Endothelial cell (in vitro differentiated cells): ENCODE measurements at regions not wholly inside any gene's neighbourhood (a gene's known extent, or its start where the extent isn't known, plus 50 kb on each side); places are given as distances from the start of the nearest gene placed in this dataset.

Experiments
- DNase-seq: peaks from one replicate; pipeline ENCODE4 v3.0.0; 2021; ENCODE audit warnings: low spot score
- H3K27ac Mint-ChIP-seq: one replicate; pipeline ENCODE4 v1.8.0; 2021; ENCODE audit warnings: mixed read lengths, inconsistent platforms; ENCODE audit not compliant: unreplicated experiment
- H3K27me3 Mint-ChIP-seq: one replicate; pipeline ENCODE4 v1.8.0; 2021; ENCODE audit warnings: mild to moderate bottlenecking, moderate library complexity, mixed read lengths, inconsistent platforms; ENCODE audit not compliant: unreplicated experiment
- H3K36me3 Mint-ChIP-seq: one replicate; pipeline ENCODE4 v1.8.0; 2021; ENCODE audit warnings: mild to moderate bottlenecking, low read depth, mixed read lengths, inconsistent platforms; ENCODE audit not compliant: unreplicated experiment
- H3K4me1 Mint-ChIP-seq: one replicate; pipeline ENCODE4 v1.8.0; 2021; ENCODE audit warnings: mild to moderate bottlenecking, mixed read lengths, inconsistent platforms; ENCODE audit not compliant: unreplicated experiment
- H3K4me3 Mint-ChIP-seq: one replicate; pipeline ENCODE4 v1.8.0; 2021; ENCODE audit warnings: mild to moderate bottlenecking, mixed read lengths, inconsistent platforms; ENCODE audit not compliant: unreplicated experiment
- H3K9me3 Mint-ChIP-seq: one replicate; pipeline ENCODE4 v1.8.0; 2021; ENCODE audit warnings: mixed read lengths, inconsistent platforms; ENCODE audit not compliant: unreplicated experiment
- CTCF ChIP-seq: fragments of 200-600 bp; sonication (generic); IDR thresholded peaks from one replicate; pipeline ENCODE4 v1.5.0; 2021; ENCODE audit warnings: antibody characterized with exemption; ENCODE audit not compliant: unreplicated experiment

GRCh38 chr6:9409126-9409525, 973.8 kb upstream of the SLC35B3 start:
- no peak overlapping the region for H3K4me3 Mint-ChIP-seq
- H3K27ac Mint-ChIP-seq: no peak overlapping the region

GRCh38 chr6:9408402-9409117, 973.2 kb upstream of the SLC35B3 start:
- Mint-ChIP-seq H3K9me3 (no peaks in the 10 kb centered on the region), H3K27ac (no peak overlapping the region), H3K4me3 (no peak overlapping the region), H3K4me1 (peaks cover 19% of the 10 kb centered on the region), H3K36me3 (no peaks in the 10 kb centered on the region), H3K27me3 (peaks cover 2% of the 10 kb centered on the region)
- DNase-seq: no peak
- no peak for TF ChIP-seq CTCF

More at GRCh38 chr6:9409126-9409525, 973.8 kb upstream of the SLC35B3 start:
- Mint-ChIP-seq H3K9me3 (no peaks in the 10 kb centered on the region), H3K4me1 (peaks cover 14% of the 10 kb centered on the region), H3K27me3 (peaks cover 2% of the 10 kb centered on the region), H3K36me3 (no peaks in the 10 kb centered on the region)
- no peak for DNase-seq
- no peak for TF ChIP-seq CTCF

GRCh38 chr6:9405825-9406224, 970.5 kb upstream of the SLC35B3 start:
- Mint-ChIP-seq H3K27ac (peak overlapping the region; percentile 95), H3K27me3 (peaks cover 2% of the 10 kb centered on the region), H3K4me1 (peaks cover 19% of the 10 kb centered on the region), H3K36me3 (no peaks in the 10 kb centered on the region), H3K9me3 (no peaks in the 10 kb centered on the region), H3K4me3 (peak overlapping the region; percentile 8)
- DNase-seq: no peak
- no peak for TF ChIP-seq CTCF

DNA sequence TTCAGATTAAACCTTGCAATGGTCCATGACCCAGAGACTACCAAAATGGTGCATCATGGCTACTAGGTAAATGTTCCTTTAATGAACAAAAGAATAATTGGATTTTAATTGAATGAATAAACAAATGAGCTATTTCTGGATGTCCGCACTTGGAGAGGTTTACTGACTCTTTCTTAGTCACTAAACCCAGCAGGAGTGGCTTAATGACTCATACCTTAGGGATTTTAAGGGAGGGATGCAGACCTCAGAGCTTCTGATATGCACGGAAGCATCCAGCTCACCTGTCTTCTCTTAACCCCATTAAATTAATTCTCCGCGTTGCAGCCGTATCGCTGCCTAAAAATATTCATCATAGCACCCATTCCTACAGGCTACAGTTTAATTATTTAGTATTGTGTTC, 970.0 kb upstream of the SLC35B3 start:
- no peak overlapping the region for H3K4me3 Mint-ChIP-seq
- no peaks in the 10 kb centered on the region for H3K36me3 Mint-ChIP-seq
- peaks cover 19% of the 10 kb centered on the region for H3K4me1 Mint-ChIP-seq
- no peak for DNase-seq
- H3K27me3 Mint-ChIP-seq: peaks cover 2% of the 10 kb centered on the region
- H3K9me3 Mint-ChIP-seq: no peaks in the 10 kb centered on the region
- peak overlapping the region; percentile 95 for H3K27ac Mint-ChIP-seq
- no peak for TF ChIP-seq CTCF

- Mint-ChIP-seq H3K9me3 (no peaks in the 10 kb centered on the region), H3K4me1 (peaks cover 19% of the 10 kb centered on the region), H3K27ac (peak overlapping the region; percentile 72), H3K27me3 (peaks cover 2% of the 10 kb centered on the region), H3K4me3 (no peak overlapping the region), H3K36me3 (no peaks in the 10 kb centered on the region)
- TF ChIP-seq CTCF: no peak
- no peak for DNase-seq
Measured at GRCh38 chr6:9404351-9405146, 969.2 kb upstream of the SLC35B3 start.
